ENCODE measurements at regions not wholly inside any gene's neighbourhood (a gene's known extent, or its start where the extent isn't known, plus 50 kb on each side); places are given as distances from the start of the nearest gene placed in this dataset.
"Not testable (repeated sequence)": the region's sequence is repeated elsewhere in the genome, so short reads cannot be mapped to it uniquely, and the experiment has no call there.

DNA sequence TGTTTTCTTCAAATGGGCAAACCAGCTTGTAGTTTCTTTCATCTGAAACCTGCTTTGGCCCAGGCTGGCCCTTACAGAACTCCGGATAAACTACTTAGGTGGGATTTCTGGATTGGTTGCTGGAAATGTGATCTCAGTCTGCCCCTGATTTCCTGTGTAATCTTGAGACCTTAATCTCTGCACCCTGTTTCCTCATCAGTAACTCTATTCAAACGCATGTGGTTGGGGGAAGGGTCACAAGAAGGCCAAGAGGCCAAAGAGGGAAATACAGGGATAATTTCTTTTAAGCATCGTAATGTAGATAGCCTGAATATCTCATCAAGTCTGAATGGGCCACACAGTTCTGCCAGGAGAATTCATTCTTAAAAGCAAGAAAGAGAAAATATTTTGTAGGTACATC, 483.6 kb downstream of the LTN1 start:
- no peak for DNase-seq

DNA sequence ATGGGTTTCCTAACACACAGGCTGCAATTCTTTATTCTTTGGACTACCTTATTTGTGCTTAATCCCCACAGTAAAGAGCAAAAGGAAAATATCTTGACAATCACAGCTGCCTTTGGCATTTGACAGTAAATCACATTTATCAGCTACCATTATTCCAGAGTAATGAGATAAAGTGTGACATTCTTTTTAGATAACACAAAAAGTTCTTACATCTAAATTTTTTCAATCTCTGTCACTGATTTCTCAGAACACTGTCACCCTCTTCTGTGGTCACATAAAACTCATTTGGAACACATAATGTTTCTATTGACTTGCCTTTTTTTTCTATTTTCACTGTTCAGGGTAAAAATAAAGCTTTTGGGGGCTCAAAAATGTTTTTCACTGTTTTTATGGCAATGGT, 484.6 kb downstream of the LTN1 start:
- no peak for DNase-seq

GRCh38 chr21:28496517-28496916, 496.2 kb downstream of the LTN1 start:
- DNase-seq = no peak

DNA sequence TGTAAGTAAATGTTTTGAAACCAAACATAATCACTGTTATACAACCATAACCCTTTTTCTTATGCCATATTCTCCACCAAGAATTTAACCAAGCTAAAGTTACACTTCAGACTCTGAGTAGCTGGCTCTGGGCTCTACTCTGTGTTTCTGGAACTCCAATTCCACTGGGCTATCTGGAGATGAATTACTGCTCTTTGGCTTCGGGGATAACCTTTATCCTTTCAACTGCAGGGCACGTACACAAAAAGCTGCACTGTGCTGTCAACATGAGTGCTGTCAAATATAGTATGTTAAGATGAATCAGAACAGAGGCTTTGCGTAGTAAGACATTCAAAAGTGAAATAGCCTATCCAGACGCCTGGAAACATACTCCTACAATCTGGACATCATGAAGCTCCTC, 500.6 kb downstream of the LTN1 start:
- no peak for DNase-seq

GRCh38 chr21:28489821-28490350, 502.8 kb downstream of the LTN1 start:
- DNase-seq = no peak

DNA sequence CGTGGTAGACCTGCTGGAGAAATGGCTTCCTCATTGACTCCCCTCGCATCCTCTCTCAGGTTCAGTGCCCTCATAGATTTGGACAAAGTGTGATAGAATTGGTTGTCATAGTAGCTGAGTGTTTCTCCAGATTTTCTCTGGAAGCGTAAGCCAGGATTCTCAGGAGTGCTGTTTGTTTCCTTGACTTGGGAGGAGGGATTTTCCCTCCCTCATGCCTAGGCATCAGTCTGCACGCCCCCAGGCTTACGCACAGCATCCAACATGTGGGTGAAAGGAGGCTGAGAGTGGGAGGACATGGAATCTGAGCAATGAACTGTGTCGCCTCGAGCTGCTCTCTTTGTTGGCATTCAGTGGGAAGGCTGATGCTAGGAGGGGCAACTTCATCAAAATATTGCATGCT, 503.5 kb downstream of the LTN1 start:
- DNase-seq = no peak

GRCh38 chr21:28487455-28488070, 505.1 kb downstream of the LTN1 start:
- DNase-seq = no peak

DNA sequence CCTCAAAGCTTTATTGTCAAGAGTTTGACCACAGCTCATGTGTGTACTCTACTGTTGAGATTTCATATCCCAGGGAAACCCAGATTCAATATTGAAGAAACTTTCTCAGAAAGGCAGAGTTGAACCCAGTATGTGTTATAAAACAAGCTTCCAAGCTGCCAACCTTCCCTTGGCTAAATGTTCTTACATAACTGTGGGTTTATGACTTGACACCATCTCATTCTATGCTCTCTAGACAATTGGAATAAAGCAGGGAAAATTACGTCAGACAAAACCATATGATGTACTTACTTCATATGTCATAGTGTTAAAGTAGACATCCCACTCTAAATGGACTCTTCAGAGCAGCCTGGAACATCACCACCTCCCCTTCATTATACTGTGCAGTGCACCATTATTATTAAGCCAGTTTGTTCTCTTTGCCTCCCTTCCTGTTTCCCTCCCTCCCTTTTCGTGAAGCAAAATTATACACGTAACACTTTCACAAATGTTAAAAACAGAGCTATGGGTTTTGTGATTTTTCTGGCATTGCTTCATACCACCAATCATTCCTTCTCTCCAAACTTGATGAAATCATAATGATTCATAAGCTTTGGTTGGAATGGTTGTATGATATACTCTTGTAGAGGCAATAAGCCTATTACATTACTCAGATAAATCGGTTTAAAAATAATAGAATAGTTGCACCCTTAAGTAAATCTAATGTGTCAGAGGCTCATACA, 507.2 kb downstream of the LTN1 start:
- DNase-seq = no peak

DNA sequence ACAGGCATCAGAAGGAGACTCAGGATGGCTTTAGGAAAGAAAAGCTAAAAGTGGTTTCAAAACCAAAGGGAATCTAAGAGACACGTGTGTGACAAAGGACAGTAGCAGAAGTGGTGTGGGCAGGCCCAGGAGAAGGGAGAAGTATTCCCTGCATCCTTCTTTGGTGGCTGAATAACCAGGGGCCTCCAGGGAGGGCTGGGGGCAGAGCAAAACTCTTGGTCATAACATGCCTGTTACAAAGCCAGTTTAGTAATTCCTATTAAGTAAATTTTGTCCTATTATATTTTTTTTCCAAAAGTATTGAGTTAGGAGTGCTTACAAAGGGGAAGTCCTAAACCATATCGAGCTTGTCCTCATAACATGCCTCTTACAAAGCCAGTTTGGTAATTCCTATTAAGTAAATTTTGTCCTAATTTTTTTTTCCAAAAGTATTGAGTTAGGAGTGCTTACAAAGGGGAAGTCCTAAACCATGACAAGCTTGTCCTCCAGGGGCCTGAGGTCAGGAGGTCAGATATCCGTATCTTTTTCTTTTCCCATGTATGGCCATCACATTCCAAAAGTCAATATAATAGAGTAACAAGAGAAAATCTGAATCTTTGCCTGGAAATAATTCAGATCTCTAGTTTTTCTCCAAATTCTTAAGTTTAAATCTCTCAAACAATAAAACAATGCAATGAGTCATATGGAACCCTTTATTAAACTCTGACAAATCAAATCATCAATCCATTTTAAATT, 509.2 kb downstream of the LTN1 start:
- no peak for DNase-seq

GRCh38 chr21:28482657-28483056, 510.0 kb downstream of the LTN1 start:
- no peak for DNase-seq

DNA sequence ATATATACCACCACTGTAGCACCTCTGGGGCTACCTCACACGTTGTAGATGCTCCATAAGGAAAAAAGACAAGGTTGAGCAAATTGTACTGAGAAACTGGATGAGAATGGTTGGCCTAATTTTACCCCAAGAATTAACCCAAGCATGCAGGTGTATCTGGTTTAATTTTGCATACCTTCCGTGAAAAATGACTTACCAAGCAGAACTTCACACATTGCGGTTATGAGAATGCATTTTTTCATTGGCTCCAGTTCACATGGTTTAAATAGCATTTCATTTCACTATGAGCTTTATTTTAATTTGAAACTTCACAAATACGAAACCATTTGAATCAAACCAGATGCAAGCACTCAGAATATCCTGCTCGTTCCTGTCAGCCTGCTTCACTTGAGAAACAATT, 512.2 kb downstream of the LTN1 start:
- DNase-seq = no peak

DNA sequence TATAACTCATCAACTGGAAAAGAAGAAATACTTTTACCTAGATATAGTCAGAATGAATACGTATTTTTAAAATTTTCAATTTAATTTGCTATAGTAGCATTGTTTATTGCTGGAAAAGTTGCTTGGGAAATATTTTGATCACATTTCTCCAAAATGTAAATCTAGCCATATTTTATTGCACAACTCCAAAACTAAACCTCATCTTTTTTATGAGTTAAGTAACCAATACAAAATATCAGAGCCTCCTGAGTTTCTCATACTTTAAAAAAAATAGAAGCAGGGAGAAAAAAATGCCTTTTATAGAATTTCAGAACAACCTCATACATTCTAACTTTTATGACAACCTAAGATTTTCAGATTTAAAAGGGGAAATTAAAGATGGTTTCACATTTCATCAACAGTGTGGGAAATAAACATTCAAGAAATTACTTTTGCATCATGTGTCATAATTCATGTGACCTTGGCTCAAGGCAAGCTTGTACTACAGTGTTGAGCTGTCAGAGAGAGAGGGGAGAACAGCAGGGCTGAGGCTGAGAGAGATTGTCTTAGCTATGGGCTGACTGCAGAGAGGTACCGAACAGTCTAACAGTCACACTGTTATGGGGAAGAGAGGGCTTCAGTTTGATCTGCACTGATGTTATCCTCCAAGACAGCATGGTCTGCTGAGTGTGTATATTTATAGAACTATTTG, 519.0 kb downstream of the LTN1 start:
- DNase-seq = no peak

GRCh38 chr21:28472543-28472942, 520.1 kb downstream of the LTN1 start:
- not testable (repeated sequence) for DNase-seq

DNA sequence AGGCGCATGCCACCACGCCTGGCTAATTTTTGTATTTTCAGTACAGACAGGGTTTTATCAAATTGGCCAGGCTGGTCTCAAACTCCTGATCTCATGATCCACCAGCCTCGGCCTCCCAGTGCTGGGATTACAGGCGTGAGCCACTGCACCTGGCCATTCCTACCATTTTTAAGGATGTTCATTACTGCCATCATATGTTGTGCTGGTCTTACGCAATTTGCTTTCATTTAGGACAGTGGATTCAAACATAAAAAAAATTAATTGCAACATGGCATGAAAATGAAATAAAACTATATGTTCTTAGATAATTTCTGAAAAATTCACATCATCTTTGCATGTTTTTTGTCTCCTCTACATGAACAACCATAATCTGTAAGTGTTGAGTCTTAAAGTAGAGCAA, 527.7 kb downstream of the LTN1 start:
- no peak for DNase-seq

DNA sequence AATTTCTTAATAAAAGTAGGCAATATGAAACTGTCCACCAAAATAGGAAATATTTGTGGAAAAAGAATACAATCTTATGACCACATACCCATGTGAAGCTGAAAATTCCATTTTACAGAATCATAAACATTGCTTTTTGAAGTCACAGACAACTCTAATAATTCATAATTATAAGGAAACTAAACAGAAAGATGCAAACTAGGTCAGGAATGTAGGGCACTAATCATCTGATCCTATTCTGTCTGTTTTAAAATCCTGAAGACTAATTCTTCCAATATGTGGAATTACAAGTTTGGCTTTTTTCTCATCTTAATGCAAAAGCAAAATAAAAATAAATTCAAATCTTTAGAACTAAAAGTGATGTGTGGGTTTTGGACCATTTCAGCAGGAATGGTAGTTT, 528.6 kb downstream of the LTN1 start:
- no peak for DNase-seq

DNA sequence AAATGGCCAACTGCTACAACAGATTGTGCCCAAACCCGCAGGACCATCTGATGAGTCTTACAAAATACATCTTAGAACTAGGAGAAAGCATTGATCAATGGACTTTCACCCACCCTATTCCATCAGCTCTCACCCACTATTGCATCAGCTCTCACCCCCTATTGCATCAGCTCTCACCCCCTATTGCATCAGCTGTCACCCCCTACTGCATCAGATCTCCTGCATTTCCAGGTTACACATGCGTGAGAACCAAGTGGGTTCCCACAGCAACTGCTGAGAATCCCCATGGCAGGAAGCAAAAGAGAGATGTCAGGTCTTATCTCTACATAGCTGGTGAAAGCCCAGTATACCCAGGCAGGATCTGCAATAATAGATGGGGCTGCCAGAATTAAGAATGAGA, 533.5 kb downstream of the LTN1 start:
- DNase-seq = no peak

DNA sequence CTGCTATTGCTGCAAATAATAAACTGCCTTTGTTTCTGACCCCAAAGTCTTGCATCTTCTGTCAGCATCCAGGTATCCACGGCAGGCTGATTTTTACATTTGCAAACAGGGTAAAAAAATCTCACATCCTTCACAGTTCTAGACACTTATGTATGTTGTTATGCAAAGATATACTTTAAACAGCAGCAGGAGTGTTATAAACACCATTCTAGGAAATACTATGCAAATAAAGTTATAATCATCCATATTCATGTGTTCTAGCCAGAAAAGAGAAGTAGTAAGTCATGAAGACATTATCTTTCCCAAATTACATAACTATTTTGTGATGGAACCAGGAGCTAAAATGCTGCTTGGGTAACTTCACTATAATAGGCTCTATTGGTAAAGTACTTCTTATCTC, 534.2 kb downstream of the LTN1 start:
- no peak for DNase-seq

DNA sequence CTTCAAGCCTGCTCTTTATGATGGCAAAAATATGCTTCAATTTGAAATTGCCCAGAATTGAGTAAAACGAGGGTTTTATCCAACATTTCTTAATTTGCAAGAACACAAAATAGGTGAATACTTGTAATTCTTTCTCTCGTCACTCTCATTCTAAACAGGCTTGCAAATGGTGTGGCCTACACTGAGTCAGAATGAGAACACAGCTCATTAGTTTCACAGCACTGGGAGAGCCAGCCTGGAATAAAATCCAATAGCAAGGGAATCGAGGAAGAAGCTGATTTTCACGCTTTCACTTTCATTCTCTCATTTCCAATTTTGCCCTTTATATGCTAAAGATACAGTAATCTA, 537.5 kb downstream of the LTN1 start:
- no peak for DNase-seq

GRCh38 chr21:28454564-28455252, 538.0 kb downstream of the LTN1 start:
- no peak for DNase-seq

- no peak for DNase-seq
These were observed 545.2 kb downstream of the LTN1 start for GRCh38 chr21:28447462-28447861.

DNA sequence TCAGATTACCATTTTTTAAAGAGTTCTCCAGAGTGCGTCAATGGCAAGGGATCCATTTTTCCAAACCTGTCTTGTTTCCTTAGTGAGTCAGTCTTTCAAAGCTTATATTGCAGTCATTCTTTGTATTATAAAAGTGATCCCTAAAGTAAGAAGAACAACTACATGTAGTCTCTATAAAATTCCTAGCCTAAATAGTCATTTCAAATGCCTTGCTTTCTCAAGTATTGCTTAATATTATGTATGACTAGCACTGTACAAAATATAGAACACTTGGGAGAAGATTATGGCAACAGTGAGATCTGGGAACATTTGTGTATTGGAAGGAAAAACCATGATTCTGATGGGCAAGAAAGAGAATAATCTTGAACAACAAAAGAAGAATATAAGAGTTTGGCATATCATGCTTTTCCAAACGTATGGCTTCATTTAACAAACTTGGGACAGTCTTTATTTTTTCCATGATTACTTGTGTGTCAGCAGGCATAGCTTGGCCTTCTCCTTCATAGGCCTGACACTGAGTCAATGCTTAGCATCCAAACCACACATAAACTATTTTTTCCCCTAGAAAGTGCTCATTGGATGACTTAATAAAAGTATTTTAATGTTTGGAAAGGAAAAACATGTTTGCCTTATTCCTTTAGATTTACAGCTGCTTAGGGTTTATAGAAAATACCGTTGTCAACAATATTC, 547.4 kb downstream of the LTN1 start:
- DNase-seq = no peak

- no peak for DNase-seq
These were observed 548.1 kb downstream of the LTN1 start for GRCh38 chr21:28444557-28444956.
